ENCODE measurements at regions not wholly inside any gene's neighbourhood (a gene's known extent, or its start where the extent isn't known, plus 50 kb on each side); places are given as distances from the start of the nearest gene placed in this dataset.

- DNase-seq, result no peak
These were observed 206.9 kb downstream of the TFAP2C start for GRCh38 chr20:56835829-56836550.

GRCh38 chr20:56839222-56839621, 210.1 kb downstream of the TFAP2C start:
- no peak for DNase-seq

GRCh38 chr20:56839786-56840185, 210.7 kb downstream of the TFAP2C start:
- peak in 1 of 51 donors; percentile 2 for DNase-seq

- no peak for DNase-seq
These were observed 211.7 kb downstream of the TFAP2C start for GRCh38 chr20:56840716-56841261.

GRCh38 chr20:56841346-56841908, 212.3 kb downstream of the TFAP2C start:
- DNase-seq, result no peak

- no peak for DNase-seq
These were observed 212.9 kb downstream of the TFAP2C start for GRCh38 chr20:56842056-56842455.

- peak in 1 of 51 donors; percentile 22 for DNase-seq
These were observed 214.3 kb downstream of the TFAP2C start for GRCh38 chr20:56843386-56843785.

GRCh38 chr20:56843817-56844216, 214.7 kb downstream of the TFAP2C start:
- DNase-seq, result no peak

GRCh38 chr20:56845546-56846086, 216.5 kb downstream of the TFAP2C start:
- no peak for DNase-seq

- no peak for DNase-seq
These were observed 219.5 kb downstream of the TFAP2C start for GRCh38 chr20:56848561-56848960.

- no peak for DNase-seq
These were observed 222.4 kb downstream of the TFAP2C start for GRCh38 chr20:56851552-56851951.

- no peak for DNase-seq
These were observed 226.6 kb downstream of the TFAP2C start for GRCh38 chr20:56855708-56856107.

GRCh38 chr20:56857950-56858349, 228.8 kb downstream of the TFAP2C start:
- DNase-seq, result no peak

GRCh38 chr20:56859039-56859800, 230.1 kb downstream of the TFAP2C start:
- DNase-seq, result no peak

GRCh38 chr20:56859801-56860261, 230.7 kb downstream of the TFAP2C start:
- no peak for DNase-seq

GRCh38 chr20:56860413-56860812, 231.3 kb downstream of the TFAP2C start:
- no peak for DNase-seq

- DNase-seq, result no peak
These were observed 232.5 kb downstream of the TFAP2C start for GRCh38 chr20:56861590-56861989.

- DNase-seq, result peak in 1 of 51 donors; percentile 9
These were observed 235.9 kb downstream of the TFAP2C start for GRCh38 chr20:56865055-56865454.

- no peak for DNase-seq
These were observed 238.0 kb downstream of the TFAP2C start for GRCh38 chr20:56867128-56867527.

GRCh38 chr20:56868746-56869145, 239.6 kb downstream of the TFAP2C start:
- DNase-seq, result no peak

GRCh38 chr20:56870271-56870670, 241.2 kb downstream of the TFAP2C start:
- DNase-seq, result no peak

GRCh38 chr20:56871691-56872090, 242.6 kb downstream of the TFAP2C start:
- no peak for DNase-seq
